Astrocyte of the spinal cord (primary cell): ENCODE measurements at regions not wholly inside any gene's neighbourhood (a gene's known extent, or its start where the extent isn't known, plus 50 kb on each side); places are given as distances from the start of the nearest gene placed in this dataset.

Experiments
- DNase-seq: peaks from one replicate; pipeline ENCODE4 v3.0.0; 2011; ENCODE audit warnings: low read depth, low spot score
- H3K4me3 ChIP-seq: 2 replicates; pipeline ENCODE4 v1.5.1; 2011; ENCODE audit warnings: low read depth, mild to moderate bottlenecking, low read length, moderate library complexity
- CTCF ChIP-seq: IDR thresholded peaks from 2 replicates; pipeline ENCODE4 v1.5.1; 2012; ENCODE audit warnings: low read depth, mild to moderate bottlenecking, low read length, inconsistent platforms
- in situ Hi-C: cut with HindIII; loops from 2 replicates; pipeline ENCODE4 v1.10.0; 2017; ENCODE audit warnings: low sequenced_read_pairs

- no peak for DNase-seq
- in situ Hi-C loops, result no loop called here
- H3K4me3 ChIP-seq, result no peak overlapping the region
- TF ChIP-seq CTCF, result no peak
These were observed 164.8 kb downstream of the VEGFC start for GRCh38 chr4:176627916-176628315.

GRCh38 chr4:176631611-176632010 is 161.1 kb downstream of the VEGFC start:
- no peak for DNase-seq
- H3K4me3 ChIP-seq, result no peak overlapping the region
- no peak for TF ChIP-seq CTCF
- in situ Hi-C loops, result no loop called here
